ENCODE measurements at regions not wholly inside any gene's neighbourhood (a gene's known extent, or its start where the extent isn't known, plus 50 kb on each side); places are given as distances from the start of the nearest gene placed in this dataset.
A peak's percentile ranks its signal among the peaks of the same experiment; 100 is the strongest.
"Not testable (repeated sequence)": the region's sequence is repeated elsewhere in the genome, so short reads cannot be mapped to it uniquely, and the experiment has no call there.

DNA sequence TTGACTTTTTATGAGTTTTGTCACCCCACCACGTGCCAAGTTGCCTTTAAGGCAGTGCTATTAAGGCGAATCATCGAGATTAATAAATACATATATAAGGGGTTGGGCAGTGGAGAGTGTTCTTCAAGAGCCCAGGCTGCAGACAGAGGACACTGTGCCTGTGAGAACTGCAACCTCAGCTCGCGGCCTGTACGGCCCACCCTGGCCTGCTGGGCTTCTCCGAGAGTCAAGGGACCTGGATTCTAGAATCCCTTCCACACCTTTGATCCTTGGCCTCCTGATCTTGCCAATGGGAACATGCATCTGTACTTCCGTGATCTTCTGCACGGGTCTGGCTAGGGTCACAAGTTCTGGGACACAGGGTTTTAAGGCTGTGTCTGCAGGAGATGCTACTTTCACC lies 54.5 kb downstream of the IRX5 start:
- DNase-seq (ENCODE audit: low read depth): no peak

DNA sequence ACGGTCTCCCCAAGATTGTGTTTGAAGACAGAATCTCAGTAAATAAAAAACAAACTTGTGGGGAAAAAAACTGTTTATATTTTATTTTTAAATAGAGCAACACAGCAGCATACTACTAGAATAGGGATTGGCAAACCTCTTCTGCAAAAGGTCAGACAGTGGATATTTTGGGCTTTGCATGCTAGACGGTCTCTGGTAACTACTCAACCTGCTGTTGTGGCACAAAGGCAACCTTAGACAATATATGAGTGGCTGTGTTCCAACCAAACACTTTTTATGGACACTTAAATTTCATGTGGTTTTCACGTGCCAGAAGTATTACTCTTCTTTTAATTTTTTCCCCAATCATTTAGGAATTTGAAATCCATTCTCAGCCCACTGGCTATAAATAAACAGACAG lies 55.0 kb downstream of the IRX5 start:
- no peak for DNase-seq (ENCODE audit: low read depth)

DNA sequence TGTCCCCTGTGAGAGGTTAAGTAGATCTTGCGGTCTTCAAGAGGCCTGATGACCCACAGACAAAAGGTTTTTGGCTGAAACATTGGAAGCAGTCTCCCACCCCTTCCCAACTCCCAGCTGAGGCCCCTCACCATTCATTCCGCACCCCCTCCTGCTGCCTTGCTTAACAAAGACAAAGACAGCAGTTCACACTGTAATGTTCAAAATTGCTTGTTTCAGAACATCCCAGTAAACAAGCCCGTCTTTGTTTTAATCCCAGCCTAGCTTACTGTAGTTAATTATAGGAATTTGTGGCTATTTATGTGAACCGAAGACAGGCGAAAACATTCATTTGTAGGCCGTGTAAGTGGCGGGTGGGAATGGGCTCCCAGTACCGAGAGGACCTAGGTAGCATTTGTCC lies 55.7 kb downstream of the IRX5 start:
- DNase-seq (ENCODE audit: low read depth): no peak

DNA sequence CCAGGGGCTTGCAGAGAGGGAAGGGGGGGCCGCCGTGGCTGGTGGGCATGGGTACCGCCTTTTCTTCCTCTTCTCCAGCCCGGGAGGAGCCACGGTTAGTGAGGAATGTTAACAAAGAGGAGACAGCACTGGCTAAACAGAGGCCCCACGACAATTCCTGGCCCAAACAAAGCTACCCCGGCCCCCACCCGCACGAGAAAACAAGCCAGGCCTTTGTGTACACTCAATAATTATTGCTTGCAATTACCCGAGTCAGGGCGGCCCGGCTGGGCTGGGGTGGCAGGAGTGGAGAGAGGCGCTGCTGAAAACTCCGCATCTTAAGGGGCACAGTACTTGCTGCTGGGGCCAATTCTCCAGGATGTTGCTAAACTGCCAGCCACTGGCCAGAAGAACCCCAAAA lies 56.4 kb downstream of the IRX5 start:
- DNase-seq (ENCODE audit: low read depth): no peak

DNA sequence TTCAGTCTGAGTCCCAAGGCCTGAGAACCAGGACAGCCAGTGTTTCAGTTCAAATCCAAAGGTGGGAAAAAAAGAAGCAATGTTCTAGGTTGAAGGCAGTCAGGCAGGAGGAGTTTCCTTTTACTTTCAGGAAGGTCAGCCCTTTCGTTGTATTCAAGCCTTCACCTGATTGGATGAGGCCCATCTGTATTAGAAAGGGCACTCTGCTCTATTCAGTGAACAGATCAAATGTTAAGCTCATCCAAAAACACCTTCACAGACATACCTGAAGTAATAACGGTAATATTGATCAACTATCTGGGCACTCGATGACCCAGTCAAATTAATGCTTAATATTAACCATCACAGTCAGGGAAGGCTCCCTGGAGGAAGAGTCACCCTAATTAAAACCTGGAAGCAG lies 60.9 kb downstream of the IRX5 start:
- no peak for DNase-seq (ENCODE audit: low read depth)

DNA sequence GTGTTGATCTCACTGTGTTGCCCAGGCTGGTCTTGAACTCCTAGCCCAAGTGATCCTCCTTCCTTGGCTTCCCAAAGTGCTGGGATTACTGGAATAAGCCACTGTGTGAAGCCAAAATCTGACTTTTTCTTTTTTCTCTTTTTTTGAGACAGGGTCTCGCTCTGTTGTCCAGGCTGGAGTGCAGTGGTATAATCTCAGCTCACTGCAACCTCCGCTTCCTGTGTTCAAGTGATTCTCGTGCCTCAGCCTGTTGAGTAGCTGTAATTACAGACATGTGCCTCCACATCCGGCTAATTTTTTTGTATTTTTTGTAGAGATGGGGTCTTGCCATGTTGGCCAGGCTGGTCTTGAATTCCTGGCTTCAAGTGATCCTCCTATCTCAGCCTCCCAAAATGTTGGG lies 61.3 kb downstream of the IRX5 start:
- not testable (repeated sequence) for DNase-seq (ENCODE audit: low read depth)

DNA sequence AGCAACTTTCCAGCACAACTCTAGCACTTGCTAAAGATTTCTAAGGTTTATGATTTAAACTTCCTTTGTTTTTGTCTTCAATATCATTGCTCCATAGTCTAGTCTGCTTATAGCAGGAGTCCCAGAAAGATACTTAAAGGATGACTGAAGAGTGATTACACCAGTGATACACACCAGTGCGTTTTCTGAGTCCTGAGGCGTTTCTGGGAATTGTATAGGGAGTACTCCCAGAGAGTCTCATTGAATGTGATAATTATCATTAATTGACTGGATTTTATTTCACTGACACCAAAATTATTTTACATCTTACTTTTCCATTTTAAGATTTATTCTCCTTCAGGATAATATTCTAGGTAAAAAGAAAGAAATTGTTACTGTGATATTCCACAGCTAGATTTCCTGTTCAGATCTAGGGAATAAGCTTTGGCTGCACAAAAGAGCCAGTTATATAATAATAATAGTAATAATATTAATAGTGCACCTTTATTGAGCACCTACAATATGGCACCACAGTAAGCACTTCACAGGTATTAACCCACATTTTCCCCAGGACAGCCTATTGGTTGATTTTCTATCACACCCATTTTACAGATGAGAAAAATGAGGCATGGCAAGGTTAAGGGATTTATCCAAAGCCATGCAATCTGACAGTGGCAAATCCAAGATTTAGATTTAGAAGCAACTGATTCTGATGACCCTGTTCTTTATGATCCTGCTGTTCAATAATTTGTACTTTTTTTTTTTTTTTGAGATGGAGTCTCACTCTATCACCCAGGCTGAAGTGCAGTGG lies 62.6 kb downstream of the IRX5 start:
- DNase-seq (ENCODE audit: low read depth): no peak

DNA sequence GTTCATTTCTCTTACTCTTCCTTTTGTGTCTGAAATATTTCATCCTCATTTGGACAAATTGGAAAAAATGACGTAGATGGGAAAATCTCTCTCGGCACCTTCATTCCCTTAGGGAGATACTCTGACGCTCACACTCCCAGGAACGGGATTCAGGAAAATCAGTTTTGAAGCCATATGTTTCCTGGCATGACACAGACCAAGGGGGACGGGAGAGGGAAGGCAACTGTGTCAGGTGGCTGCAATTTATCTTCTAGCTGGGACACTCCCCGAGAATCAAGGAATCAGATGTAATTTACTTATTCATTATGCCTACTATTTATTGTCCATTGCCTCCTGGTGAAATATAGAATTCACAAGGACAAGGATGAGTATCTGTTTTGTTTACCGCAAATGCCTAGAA lies 65.5 kb downstream of the IRX5 start:
- no peak for DNase-seq (ENCODE audit: low read depth)

DNA sequence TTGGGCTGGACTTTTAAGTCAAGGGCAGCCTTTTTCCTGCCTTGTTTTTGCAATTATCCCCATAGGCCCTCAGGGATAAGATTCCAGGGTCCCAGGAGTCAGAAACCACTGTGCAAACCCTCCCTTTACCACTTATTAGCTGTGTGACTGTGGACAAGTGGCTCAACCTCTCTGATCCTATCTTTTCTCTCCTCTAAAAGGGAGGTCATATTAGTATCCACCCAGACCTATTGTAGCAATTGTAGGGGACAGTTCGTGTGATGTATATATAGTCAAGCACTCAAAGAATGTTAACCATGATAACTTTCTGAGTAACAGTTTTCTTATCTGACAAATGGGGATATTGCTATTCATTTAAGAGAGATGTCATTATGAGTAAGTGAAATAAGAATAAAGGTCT lies 68.2 kb downstream of the IRX5 start:
- no peak for DNase-seq (ENCODE audit: low read depth)

DNA sequence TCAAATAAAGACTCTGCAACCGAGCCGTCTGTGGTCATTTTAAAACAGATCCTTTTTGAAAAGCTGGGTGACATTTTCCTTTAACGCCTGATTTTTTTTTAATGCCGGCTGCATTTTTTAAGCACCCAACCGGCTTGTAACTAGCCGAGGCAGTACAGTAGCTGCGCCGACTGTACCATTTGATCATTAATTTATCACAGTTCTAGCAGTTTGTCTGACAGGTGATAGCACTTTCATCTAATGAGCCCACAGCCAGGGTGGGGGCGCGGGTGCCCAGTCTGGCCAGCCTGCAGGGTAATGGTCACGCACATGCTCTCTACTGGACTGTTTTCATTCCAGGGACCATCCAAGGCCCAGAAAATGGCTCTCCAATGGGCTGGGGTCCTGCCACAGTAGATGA lies 68.8 kb downstream of the IRX5 start:
- DNase-seq (ENCODE audit: low read depth): no peak

DNA sequence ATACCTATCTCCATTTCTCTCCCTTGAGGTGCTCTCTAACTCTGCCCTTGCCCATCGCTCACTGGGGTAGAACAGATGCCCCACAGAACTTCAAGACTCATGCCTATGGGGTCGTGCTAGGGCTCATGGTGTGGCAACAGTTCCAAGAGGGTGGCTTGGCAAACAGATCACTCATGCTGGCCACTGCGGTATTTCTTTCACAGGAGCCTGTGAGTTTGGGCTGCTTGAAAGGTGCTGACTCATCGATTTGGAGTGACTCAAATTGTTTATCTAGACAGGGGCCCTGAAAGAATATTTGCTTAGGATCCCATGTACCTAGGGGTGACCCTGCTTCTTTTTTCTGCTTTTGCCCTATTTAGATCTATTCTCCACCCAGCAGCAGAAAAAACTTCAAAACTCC lies 69.9 kb downstream of the IRX5 start:
- DNase-seq (ENCODE audit: low read depth): peak; percentile 3

DNA sequence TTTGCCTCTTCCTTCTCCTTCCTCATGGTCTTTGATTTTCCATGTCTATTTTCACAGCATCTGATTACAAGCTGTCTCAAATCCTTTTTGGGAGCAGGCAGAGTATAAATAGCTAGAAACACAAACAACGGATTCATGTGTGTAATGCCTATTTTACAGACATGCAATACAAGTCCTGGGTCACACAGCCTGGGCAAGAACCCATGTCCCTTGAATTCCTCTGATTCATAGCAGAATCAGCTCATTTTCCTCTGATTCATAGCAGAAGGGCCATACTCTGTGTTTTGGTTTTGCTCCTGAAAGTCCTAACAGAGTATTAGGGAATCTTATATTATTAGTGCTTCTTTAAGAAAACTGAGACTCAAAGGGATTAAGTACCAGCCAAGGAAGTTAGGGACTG lies 71.3 kb downstream of the IRX5 start:
- DNase-seq (ENCODE audit: low read depth): peak; percentile 5

DNA sequence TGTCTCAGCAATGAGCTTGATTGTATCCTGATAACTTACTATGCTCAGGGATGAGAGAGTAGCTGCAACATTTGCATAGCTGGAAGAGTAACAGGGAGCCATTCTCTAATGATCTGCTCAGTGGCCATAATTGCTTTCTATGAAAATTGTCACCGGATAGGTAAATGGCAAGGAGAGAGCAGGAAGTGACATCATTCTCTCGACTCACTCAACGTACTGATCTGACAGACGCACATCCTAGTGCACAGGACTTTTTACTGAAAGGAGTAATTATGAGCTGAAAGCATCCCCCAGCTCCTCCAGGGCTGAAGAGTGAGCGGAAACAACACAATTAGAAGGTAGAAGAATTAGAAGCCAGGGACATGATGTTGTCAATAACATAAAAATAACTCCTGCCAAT lies 71.8 kb downstream of the IRX5 start:
- DNase-seq (ENCODE audit: low read depth): no peak

DNA sequence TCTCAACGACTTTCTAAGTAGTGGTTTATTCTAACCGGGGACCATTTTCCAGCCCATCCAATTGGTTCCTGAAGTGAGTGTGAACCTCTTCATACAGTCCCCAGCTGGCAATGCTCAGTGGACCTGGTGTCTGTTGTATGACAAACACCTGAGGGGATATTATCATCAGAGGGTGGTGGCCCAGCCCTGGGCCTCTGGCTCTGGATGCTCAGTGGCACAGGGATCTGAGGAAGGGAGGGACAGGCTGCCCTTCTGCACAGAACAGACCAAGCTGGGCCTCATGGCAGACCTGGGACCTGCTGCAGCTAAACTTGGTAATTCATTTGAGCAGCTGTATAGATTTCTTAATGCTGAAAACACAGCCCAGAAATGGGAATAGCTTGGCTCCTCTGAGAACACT lies 72.6 kb downstream of the IRX5 start:
- DNase-seq (ENCODE audit: low read depth): no peak

DNA sequence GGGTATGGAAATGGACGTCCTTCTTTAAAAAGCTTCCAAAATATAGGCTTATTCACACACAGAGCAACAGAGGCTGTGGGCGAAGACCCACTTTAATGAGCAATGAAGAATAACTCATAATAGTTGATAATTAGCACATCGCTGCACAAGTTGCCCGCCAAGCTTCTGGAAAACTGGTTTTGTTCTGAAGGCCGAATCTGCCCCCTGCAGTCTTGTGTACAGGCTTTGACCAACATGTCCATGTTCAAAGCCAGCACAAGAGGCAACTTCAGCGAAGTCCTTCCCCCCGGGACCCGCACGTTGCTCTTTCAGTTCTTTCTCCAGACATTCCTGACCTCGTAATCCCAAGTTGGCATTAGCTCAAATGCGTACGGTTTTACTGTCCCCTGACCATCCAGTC lies 73.3 kb downstream of the IRX5 start:
- no peak for DNase-seq (ENCODE audit: low read depth)

DNA sequence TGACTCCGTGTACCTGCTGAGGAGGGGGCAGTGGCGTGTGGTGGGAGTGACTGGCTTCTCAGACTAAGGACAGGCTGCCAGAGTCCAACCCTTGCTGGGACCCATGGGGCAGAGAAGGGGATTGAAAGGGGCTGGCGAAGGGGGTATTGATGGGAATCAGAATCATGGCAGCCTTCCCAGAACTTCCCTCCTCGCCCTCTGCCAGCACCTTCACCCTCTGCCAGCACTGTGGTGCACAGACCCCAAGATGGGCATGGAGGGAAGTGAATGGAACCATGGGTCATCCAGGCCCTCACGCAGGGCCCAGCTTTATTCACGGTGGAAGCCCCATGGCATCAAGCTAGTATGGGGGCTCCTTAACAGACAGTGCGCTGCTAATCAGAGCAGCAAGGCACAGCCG lies 76.8 kb downstream of the IRX5 start:
- no peak for DNase-seq (ENCODE audit: low read depth)

DNA sequence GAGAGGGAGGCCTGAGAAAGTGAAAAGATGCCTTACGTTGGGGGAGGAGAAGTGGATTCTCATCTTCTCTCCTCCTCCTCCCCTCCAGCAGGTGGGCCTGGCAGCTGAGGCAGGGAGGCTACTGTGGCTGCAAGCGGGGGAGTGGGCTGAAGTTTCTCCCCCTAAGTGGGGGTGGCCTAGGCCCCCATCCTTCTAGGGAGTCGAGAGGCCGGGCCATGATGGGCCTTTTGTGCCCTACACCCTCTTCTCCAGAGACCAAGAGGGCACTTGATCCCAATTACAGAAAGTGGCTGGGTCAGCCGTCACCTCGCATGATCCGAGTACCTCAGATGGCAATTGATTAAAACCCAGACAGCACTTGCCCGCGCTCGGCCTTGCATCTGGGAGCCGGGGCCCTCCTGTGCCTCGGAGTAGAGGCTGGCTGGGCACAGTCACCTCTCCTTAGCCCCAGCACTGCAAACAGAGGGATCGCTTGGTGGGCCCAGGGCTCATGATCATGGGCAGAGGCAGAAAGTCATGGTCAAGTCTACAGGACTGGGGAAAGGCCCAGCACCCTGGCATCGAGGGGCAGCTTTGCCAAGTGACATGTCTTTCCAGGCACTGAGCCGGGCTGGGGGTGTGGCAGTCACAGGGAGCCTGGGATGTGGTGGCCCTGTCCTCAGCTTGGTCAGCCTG lies 78.3 kb downstream of the IRX5 start:
- DNase-seq (ENCODE audit: low read depth): no peak

DNA sequence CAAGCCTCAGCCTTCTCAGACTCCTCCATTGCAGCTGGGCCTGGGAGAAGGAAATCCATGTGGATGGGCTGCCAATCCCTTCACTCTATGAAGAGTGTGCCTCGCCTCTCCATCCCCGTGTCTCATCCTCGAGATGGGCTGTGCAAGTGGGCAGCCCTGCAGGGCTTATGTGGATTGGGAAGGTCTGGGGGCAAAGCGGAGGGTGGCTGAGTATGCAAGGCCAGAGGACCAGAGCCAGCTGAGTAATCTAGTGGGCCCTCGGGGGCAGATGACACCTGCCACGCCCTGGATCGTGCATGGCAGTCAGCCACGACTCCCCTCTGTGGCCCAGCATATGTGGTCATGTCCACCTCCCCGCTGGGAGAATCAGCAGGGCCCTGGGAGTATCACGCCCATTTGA lies 78.9 kb downstream of the IRX5 start:
- no peak for DNase-seq (ENCODE audit: low read depth)

DNA sequence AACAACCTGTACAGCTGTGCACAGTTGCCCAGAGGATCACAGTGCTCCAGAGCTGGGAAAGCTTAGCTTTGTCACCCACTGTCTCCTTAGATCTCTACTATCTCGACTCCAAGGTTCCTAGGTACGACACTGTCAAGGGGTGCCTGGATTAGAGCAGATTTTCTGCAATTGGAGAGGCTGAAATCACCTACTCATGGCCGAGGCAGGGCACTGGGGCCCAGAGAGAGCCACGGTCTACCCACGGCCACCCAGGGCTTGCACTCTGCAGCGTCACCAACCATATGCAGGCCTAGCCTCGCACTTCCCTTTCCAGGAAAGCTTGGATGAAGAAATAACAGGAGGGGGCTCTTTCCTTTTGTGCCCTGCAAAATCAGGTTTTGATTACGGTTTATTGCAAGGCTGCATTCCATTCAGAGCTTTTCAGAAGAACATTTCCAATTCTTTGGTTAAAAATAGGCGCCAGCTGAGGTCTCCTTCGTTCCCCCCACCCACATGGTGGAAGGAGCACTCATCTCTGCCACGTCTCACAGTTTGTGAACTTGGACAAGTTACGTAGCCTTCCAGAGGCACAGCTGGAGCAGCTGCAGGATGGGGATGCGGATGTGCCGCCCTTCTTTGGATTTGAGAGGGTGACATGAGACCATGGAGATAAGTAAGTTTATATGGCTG lies 80.0 kb downstream of the IRX5 start:
- DNase-seq (ENCODE audit: low read depth): no peak

DNA sequence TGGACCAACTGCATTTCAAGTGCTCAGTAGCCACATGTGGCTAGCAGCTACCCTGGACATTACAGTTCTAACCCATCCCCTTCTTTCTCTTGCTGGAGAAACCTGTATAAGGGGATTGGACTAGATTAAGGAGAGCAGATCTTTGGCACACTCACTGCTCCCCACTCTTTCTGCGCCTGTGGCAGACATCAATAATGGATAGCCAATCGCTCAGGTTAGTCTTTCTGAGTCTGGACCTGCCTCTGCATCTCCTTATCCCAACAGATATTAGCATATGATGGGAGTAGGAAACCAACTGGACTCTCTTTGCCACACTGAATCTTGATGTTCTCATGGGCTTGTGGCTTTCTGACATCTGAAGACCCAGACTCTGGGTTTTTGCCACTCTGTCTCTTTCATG lies 81.7 kb downstream of the IRX5 start:
- no peak for DNase-seq (ENCODE audit: low read depth)

DNA sequence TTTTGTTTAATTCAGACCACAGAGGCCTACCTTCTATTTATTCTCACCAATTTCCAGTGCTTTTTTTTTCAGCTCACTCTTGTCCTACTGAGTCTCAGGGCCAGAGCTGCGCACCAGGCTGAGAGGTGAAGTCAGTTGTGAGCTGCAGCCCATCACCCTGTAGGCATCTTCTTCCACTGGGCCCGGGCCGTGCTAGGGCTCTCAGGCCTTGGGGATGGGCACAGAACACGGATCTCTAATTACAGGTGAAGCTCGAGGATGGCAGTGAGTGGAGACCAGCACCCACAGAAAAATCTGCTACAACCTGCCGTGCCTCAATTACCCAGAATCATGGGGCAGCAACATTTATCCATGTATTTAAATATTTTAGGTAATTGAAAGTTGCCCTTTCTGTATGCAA lies 82.1 kb downstream of the IRX5 start:
- DNase-seq (ENCODE audit: low read depth): no peak

DNA sequence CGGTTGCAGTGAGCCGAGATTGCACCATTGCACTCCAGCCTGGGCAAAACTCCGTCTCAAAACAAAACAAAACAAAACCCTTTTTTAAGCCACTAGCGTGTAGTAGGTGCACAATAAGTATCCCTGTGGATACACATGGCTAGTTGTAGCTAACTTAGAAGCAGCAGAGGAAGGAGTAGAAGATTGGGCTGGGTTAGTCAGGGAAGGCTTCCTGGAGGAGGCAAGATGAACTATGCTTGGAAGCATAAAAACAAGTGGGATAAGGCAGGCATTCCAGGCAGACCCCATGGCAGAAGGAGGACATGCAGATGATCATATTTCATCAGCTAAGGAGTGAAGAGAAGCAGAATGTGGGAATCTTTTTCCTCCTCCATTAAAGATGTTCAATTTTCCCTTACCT lies 83.4 kb downstream of the IRX5 start:
- no peak for DNase-seq (ENCODE audit: low read depth)

DNA sequence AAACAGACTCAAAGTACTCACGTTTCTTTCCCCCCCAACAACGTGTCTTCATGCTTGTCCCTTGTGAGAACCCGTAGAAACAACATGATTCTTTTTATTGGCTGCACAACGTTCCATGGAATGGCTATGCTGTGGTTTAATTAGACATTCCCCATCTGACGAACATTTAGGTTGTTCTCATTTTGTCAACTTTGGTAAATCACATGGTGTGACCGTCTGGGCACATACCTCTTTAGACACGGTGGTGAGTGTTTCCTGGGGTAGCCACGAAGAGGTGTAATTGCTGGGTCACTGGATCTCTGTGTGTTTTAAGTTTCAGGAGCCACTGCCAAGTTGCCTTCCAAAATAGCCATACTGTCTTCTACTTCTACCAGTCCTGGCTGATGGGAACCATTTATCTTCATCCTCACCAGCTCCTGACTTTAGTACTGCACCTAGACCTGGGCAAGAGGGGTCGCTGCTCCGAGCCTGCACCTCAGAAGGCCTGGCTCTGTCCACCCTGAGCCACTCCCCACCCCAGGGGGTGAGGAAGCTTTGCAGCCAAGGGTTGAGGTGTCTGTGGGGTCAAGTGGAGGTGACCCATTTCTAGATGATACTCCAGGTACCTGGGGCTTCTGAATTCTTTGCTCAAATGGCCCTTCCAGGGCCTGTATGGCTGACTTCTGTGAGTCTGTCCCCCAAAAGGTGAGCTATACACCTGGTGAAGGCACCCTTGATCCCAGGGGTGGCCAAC lies 84.7 kb downstream of the IRX5 start:
- DNase-seq (ENCODE audit: low read depth): no peak

All from non-pigmented ciliary epithelial cell (primary cell).